Medulla oblongata (tissue), 1 donor: ENCODE measurements at regions not wholly inside any gene's neighbourhood (a gene's known extent, or its start where the extent isn't known, plus 50 kb on each side); places are given as distances from the start of the nearest gene placed in this dataset.

ENCODE experiments used
- DNase-seq: peaks from one replicate; pipeline ENCODE4 v3.0.0-alpha.2; 2015; ENCODE audit errors: extremely low spot score

DNA sequence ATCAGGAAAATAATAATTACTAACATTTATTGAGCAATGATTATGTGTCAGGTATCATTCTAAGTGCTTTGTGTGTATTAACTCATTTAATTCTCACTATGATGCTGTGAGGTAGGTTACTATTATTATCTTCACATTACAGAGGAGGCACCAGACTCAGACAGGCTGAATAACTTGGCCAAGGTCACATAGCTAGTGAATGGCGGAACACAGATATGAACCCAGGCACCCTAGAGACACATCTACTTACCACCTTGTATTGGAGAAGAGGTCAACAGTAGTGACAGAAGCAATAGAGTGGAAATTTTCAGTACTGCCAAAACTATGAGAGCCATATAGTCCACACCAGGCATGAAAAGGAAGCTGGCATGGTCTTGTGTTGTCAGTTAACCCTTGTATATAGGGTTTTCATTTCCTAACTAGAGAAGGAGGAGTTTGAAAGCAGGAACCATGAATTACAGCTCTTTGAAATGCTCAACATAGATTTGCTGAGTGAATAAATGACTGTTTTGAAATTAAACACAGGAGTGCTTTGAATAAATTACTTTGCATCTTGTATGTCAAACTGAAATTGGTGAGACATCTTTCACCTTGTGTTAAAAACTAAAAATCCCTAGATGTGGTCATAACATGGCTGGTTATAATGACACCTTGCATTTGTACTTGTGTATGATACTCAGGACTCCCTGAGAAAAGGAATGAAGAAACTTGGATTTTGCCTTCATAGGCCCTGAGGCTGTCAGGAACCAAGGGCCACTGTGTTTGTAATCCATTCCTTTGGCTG lies 71.8 kb downstream of the RTL9 start:
- DNase-seq: no peak

DNA sequence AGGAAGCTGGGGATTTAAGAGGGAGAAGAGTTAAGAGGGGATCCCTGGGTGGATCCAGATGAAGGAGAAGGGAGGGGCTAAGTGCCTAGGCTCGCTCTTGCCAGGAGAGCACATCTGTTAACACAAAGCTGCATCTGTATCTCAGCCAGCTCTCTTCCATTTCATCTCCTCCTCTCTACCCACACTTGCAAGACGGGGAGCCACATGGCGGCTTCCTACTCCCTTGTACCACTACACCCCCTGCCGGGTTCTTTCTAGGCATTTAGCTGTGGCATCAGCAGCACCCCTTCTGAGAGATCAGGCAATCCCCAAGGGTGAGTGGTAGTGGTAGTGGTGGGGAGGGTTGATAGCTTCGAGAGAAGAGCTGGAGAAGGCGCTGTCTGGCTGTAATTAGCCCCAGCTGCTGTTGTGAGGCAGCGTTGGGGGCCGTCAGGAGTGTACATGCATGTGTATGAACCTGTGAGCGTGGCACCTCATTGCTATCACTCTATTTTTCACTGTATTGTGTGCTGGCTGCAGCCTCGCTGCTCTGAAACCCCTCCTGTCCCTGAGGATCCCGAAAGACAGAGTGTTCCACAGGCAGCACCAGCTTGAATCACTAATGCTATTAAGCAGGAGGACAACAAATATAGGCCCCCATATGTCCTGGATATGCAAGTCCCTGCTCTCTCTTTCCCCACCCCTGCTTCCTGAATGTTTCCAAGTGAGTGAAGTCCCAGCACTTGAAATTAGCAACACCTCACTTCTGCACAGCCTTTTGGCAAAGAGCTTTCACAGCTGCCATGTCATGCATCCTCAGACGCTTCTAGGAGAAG lies 73.7 kb downstream of the RTL9 start:
- no peak for DNase-seq

DNA sequence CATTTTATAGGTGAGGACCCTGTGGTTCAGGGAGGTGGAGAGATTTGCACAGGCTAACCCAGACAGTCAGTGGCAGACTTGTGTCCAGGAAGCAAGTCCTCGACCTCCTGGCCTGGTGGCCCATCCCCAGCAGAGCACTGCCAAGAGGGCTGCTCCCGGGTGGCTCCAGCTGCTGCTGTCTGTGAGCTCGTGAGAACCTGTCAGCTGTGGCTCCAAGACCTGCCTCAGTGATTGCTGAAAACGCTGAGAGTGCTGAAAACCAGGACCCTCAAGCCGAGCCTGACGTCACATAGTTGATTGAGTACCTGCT lies 74.2 kb downstream of the RTL9 start:
- no peak for DNase-seq

DNA sequence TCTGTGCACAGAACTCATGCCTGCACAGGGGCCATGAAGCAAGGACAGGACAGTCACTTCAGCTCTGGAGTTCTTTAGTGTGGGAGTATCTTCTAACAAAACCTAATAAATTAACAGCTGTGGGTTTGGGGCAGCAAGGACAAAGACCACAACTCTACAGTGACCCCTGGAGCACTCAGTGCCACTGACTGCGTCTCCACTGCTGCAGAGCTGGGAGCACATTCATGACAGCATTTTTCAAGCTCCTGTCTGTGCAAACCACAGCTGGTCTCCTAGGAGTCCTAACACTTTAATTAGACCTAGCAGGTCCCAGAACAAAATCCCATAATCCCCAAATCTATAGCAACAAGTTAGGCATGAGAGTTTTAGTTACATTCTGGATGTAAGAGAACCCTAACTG lies 76.5 kb downstream of the RTL9 start:
- DNase-seq: no peak

- no peak for DNase-seq
Observed at GRCh38 chrX:110436523-110436922, 77.9 kb downstream of the RTL9 start.

GRCh38 chrX:110437686-110438085 lies 79.0 kb downstream of the RTL9 start:
- no peak for DNase-seq

DNA sequence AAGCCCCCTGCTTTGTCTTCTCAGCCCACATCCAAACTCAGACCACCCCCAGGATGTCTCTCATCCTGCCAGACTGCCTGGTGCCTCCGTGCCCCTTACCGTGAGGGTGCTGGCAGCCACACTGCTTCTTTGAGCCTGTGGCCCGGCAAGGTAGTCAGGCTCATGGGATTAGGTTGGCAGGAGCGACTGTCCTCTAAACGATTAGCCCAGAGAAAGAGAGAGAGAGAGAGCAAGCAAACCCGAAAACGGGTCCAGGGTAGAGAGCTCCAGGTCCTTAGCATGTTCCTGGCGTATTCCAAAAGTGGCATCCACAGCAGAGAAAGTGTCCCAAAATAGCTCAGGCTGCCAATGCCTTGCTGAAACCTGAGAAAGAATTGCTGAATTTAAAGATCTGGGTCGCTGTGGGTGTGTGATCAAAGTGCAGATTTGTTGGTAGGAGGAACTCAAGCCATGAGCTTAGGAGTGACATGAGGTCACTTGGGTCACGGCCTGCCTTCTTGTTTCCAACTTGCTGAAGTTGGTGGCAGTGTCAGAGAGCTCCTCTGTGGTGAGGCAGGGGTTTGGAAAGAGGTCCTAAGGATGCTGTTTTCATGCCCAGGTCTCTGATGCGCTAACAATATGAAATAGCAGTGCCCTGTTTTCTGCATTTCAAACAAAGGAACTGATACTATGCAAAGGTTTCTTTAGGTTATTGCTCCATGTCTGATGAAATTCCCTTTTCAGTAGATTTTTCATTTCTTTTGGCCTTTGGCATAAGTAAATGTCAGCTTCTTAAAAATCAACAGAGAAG lies 81.6 kb downstream of the RTL9 start:
- no peak for DNase-seq

DNA sequence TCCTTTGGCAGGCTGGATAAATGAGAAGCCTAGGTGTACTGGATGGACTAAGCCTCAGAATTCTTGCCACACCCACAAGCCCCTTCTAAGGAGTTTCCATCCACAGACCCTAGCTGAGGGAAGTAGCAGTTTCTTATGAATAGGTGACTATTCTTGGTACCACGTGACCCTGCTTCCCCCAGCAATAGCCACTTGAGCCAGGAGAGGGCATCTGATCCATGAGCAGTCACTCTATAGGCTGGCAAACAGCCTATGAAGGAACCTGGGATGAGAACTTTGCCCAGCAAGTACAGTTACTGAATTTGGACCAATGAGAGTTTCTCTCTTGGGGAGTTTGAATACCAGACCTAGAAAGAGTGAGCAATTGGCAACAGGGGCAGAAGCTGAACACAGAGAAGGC lies 84.0 kb downstream of the RTL9 start:
- DNase-seq: no peak

DNA sequence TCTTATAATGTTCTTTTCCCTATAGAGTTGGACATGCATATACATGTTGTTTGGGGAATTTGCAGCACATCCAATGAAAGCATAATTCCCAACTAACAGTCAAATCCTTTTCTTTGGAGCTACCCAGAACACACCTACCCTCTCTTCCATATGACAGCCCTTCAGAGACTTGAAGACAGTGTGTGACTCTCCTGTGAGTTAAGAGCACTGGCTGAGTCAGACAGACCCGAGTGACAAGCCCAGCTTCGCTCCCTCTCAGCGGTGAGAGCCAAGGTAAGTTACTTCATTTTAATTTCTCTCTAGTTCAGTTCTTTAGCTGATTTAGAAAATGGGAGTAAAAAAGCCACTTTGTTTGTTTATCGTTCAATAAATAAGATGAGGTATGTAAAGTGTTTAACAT lies 86.3 kb downstream of the RTL9 start:
- DNase-seq: no peak

- no peak for DNase-seq
Observed at GRCh38 chrX:110448459-110448858, 89.8 kb downstream of the RTL9 start.

DNA sequence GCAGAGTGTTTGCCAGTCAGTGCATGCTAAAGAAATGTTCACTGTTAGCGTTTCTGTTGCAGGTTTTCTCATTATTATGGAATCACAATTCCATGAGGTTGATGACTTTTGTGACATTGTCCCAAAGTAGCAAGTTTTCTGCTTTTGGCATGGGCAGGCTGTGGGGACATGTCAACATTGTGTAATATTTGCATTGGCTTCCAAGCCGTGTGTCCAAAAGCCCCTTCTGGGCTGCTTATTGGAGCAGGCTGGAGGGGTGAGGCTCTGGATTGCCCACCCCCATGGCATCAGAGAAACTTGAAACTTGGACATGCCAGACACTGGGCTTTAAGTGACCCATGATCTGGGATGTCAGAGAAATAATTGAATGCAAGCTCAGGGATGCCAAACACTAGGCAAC lies 90.7 kb downstream of the RTL9 start:
- DNase-seq: no peak

- DNase-seq: peak; percentile 87
Observed at GRCh38 chrX:110450050-110450449, 91.4 kb downstream of the RTL9 start.

GRCh38 chrX:110454336-110454735 lies 95.7 kb downstream of the RTL9 start:
- DNase-seq: peak; percentile 24

DNA sequence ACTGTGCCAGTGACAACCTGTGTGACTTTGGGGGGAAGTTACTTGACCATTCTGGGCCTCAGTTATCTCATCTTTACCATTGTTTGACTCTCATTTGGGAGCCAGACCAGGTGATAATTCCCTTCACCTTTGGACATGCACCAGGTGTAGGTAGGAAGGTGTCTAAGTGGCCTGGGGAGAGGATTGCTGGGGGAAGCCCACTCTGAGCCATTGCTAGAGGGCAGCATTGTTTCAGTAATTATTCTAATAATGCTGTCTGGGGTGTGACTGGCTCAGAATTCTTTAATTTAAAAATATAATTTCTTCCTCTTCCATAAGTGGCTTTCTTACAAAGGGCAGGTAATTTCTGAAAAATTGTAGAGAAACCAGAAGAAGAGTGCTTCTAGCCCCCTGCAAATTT lies 104.3 kb downstream of the RTL9 start:
- DNase-seq: no peak

DNA sequence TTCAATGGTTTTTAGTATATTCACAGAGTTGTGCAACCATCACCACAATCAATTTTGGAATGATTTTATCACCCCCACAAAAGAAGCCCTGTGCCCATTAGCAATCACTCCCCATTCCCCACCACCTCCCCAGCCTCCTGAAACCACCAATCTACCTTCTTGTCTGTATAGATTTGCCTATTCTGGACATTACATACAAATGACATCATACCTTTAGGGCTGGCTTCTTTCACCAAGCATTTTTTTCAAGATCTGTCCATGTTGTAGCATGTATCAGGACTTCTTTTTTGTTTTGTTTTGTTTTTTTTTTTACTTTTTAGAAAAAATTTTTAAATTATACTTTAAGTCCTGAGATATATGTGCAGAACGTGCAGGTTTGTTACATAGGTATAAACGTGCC lies 108.1 kb downstream of the RTL9 start:
- no peak for DNase-seq

DNA sequence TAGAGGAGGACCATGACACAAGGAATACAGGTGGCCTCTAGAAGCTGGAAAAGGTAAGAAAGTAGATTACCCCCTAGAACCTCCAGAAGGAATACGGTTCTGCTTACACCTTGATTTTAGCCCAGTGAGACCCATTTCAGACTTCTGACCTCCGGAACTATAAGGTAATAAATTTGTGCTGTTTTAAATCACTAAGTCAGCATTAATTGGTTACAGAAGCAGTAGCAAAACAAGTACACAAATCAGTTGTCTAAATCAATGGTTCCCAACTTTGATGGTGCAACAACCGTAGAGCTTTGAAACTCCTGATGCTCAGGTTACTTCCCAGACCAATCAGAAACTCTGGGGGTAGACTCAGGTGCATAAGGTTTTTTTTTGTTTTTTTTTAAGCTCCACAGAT lies 113.6 kb downstream of the RTL9 start:
- no peak for DNase-seq

- DNase-seq: no peak
Observed at GRCh38 chrX:110477593-110478228, 119.1 kb downstream of the RTL9 start.

DNA sequence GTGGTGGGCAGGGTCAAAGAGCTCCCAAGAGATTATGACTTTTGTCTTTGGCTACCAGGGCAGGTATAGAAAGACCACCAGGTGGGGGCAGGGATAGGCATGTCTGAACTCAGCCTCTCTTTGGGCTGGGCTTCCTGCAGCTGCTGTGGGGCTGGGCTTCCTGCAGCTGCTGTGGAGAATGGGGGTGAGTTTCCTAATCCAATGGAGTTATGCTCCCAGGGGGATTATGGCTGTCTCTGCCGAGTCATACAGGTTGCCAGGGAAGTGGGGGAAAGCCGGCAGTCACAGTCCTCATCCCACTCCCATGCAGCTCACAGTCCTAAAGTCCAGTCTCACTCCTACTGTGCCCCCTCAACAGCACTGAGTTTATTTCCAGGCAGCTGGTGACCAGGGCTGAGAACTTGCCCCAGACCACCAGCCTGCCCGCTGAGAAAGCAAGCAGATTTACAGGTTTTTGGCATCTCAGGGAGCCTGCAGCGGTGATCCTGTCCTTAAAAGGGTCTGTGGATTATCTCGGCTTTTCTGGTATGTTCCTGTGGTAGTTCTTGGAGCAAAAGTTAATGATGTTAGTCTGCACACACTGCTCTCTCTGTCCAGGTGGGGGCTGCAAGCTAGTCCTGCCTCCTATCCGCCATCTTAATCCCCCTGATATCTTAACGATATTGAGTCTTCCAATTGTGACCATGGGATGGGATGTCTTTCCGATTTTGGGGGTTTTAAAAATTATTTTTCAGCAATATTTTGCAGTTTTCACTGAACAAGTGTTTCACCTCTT lies 133.4 kb downstream of the RTL9 start:
- DNase-seq: no peak

- no peak for DNase-seq
Observed at GRCh38 chrX:110504947-110505346, 146.3 kb downstream of the RTL9 start.

DNA sequence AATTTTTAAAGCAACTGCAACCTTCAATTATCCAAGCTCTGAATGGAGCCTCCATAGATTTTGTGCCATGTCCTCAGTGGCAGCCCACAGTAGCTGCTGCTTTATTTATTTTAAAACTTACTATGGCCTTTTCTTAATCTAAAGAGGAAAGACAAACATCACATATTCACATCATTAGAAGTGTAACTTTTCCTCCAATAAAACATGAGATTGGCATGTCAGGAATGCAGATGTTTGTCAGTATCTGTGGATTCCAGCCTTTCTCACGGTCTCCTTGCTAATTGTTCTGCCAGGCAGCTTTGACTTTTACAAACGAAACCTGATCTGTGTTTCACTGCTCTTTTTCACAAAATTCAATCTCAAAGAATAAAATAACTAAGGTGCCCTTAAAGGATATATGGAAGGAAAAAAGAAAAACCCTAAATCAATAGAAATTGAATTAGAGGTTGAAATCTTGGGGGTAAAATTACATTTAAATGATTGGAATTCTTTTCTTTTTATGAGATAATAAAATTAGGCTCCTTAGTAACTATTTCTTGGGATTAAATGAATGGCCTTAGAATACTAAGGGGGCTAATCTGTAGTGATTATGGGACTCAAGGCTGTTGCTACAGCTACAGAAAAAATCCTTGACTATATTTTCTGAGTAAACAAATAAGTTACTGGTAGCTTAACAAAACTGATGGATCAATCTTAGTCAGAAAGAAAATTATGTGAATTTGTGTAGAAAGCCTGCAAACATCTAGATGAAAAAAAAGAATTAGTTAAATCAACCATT lies 151.3 kb downstream of the RTL9 start:
- DNase-seq: no peak

- DNase-seq: no peak
Observed at GRCh38 chrX:110511238-110511637, 152.6 kb downstream of the RTL9 start.
